ENCODE measurements at regions not wholly inside any gene's neighbourhood (a gene's known extent, or its start where the extent isn't known, plus 50 kb on each side); places are given as distances from the start of the nearest gene placed in this dataset.

DNA sequence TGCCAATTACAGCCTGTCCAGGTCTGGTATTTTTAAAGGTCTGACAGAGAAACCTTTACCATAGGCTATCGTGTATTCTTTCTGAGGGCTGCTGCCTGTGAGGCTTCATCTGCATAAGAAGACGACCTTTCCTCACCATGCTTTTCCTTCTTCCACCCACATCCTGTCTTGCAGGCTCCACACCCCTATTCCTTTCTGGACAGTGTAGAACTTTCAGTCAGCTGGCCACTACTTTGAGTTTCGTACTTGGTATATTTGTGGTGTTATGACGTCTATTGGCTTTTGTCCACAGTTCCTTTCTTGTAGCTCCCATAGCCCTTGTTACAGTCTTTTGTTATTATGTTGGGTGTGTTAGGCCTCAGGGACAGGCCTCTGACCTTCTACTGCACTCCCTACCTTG, 311.4 kb downstream of the RAPGEF2 start:
- TF ChIP-seq, protein P1, sequence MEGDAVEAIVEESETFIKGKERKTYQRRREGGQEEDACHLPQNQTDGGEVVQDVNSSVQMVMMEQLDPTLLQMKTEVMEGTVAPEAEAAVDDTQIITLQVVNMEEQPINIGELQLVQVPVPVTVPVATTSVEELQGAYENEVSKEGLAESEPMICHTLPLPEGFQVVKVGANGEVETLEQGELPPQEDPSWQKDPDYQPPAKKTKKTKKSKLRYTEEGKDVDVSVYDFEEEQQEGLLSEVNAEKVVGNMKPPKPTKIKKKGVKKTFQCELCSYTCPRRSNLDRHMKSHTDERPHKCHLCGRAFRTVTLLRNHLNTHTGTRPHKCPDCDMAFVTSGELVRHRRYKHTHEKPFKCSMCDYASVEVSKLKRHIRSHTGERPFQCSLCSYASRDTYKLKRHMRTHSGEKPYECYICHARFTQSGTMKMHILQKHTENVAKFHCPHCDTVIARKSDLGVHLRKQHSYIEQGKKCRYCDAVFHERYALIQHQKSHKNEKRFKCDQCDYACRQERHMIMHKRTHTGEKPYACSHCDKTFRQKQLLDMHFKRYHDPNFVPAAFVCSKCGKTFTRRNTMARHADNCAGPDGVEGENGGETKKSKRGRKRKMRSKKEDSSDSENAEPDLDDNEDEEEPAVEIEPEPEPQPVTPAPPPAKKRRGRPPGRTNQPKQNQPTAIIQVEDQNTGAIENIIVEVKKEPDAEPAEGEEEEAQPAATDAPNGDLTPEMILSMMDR (IDR thresholded peaks at IDR 0.05) = no peak
- TF ChIP-seq EP300 (IDR thresholded peaks at IDR 0.05) (no peak), POLR2AphosphoS5 (IDR thresholded peaks at IDR 0.05) (no peak)

Data from upper lobe of left lung (tissue), 4 donors.